A549 (cell line): ENCODE measurements at regions not wholly inside any gene's neighbourhood (a gene's known extent, or its start where the extent isn't known, plus 50 kb on each side); places are given as distances from the start of the nearest gene placed in this dataset.

ENCODE experiments used
- ATAC-seq, 2 experiments: fragments of 200-7000 bp in 1 of 2; fragments of >200 bp in 1 of 2; cut with Nextera tagmentation in 1 of 2; cut with Tn5 transposase in 1 of 2; 3 replicates each; pipeline versions ENCODE4 v1.8.0 to v1.9.1; 2018 to 2020; ENCODE audit warnings: mild to moderate bottlenecking in 1 of 2, moderate library complexity in 1 of 2
- CTCF ChIA-PET: fragments of 300-600 bp; sonication (Branson Sonifier 250); formaldehyde crosslinking; extraction: SDS; loops from one replicate; lab custom pipeline; 2021; ENCODE audit warnings: antibody characterized with exemption, inconsistent platforms; lab: Yijun Ruan, JAX
- POLR2A ChIA-PET: fragments of 350-600 bp; formaldehyde crosslinking; extraction: SDS; loops from one replicate; lab custom pipeline; 2021; ENCODE audit warnings: antibody characterized with exemption, inconsistent platforms; lab: Yijun Ruan, JAX
- DNase-seq, 2 experiments: peaks; one replicate each; pipeline versions ENCODE4 v3.0.0 to v3.0.0-alpha.2; 2011 to 2016; ENCODE audit warnings: low read depth in 1 of 2, low spot score in 1 of 2
- FAIRE-seq: peaks from 2 replicates; lab custom pipeline; 2011; peaks lifted over from hg19 to GRCh38; lab: Jason Lieb, UNC
- H3K27ac ChIP-seq, 2 experiments: fragments of >200 bp; sonication (Bioruptor Twin); formaldehyde crosslinking; 3 replicates each; pipeline ENCODE4 v1.5.1; 2016 to 2017
- H3K4me1 ChIP-seq: fragments of >200 bp; sonication (Bioruptor Twin); formaldehyde crosslinking; 3 replicates; pipeline ENCODE4 v1.6.1; 2016
- H3K4me2 ChIP-seq: fragments of >200 bp; sonication (Bioruptor Twin); formaldehyde crosslinking; 3 replicates; pipeline ENCODE4 v1.6.1; 2016
- H3K4me3 ChIP-seq: fragments of >200 bp; sonication (Bioruptor Twin); formaldehyde crosslinking; 3 replicates; pipeline ENCODE4 v1.5.1; 2016
- H3K9me3 ChIP-seq: fragments of >200 bp; sonication (Bioruptor Twin); formaldehyde crosslinking; 3 replicates; pipeline ENCODE4 v1.6.1; 2016
- BHLHE40 ChIP-seq: IDR thresholded peaks from 2 replicates; pipeline ENCODE4 v1.6.1; 2012; ENCODE audit warnings: low read depth, low read length, inconsistent platforms
- CBX2 ChIP-seq: fragments of 200-600 bp; sonication (generic); IDR thresholded peaks from 2 replicates; pipeline ENCODE4 v1.6.1; 2016; ENCODE audit warnings: low read depth, mild to moderate bottlenecking, borderline replicate concordance
- CEBPB ChIP-seq, 2 experiments: fragments of >200 bp in 1 of 2; sonication (Bioruptor Twin) in 1 of 2; formaldehyde crosslinking in 1 of 2; IDR thresholded peaks; 2 replicates each; pipeline ENCODE4 v1.6.1; 2012 to 2016
- CTCF ChIP-seq: fragments of >200 bp; sonication (Bioruptor Twin); formaldehyde crosslinking; IDR thresholded peaks from 3 replicates; pipeline ENCODE4 v1.5.1; 2016
- E2F6 ChIP-seq: IDR thresholded peaks from 2 replicates; pipeline ENCODE4 v1.6.1; 2012; ENCODE audit warnings: low read depth, borderline replicate concordance
- EHMT2 ChIP-seq: fragments of 200-600 bp; sonication (generic); IDR thresholded peaks from 2 replicates; pipeline ENCODE4 v1.6.1; 2016; ENCODE audit warnings: antibody characterized with exemption, low read depth, mild to moderate bottlenecking, moderate library complexity
- FOSB ChIP-seq: fragments of 250-450 bp; sonication (Bioruptor Pico); IDR thresholded peaks from 2 replicates; pipeline ENCODE4 v1.5.0; 2020; ENCODE audit warnings: mild to moderate bottlenecking, moderate library complexity
- HEYL ChIP-seq: fragments of 250-450 bp; sonication (Bioruptor Pico); IDR thresholded peaks from 2 replicates; pipeline ENCODE4 v1.8.0; 2021; ENCODE audit warnings: mild to moderate bottlenecking, moderate library complexity
- JUNB ChIP-seq: fragments of >200 bp; sonication (Bioruptor Twin); formaldehyde crosslinking; IDR thresholded peaks from 2 replicates; pipeline ENCODE4 v1.6.1; 2016
- KDM1A ChIP-seq: fragments of 200-600 bp; sonication (generic); IDR thresholded peaks from 2 replicates; pipeline ENCODE4 v1.6.1; 2016; ENCODE audit warnings: low read depth, mild to moderate bottlenecking
- KDM5A ChIP-seq: fragments of 200-600 bp; sonication (generic); IDR thresholded peaks from 2 replicates; pipeline ENCODE4 v1.6.1; 2016; ENCODE audit warnings: antibody characterized with exemption, mild to moderate bottlenecking
- MAFK ChIP-seq: fragments of 450-650 bp; IDR thresholded peaks from 2 replicates; pipeline ENCODE4 v1.6.1; 2014; ENCODE audit not compliant: partially characterized antibody
- MAX ChIP-seq: IDR thresholded peaks from 2 replicates; pipeline ENCODE4 v1.6.1; 2012
- MYC ChIP-seq: IDR thresholded peaks from 2 replicates; pipeline ENCODE4 v1.6.1; 2012; ENCODE audit warnings: mild to moderate bottlenecking, inconsistent platforms, low read length, improper control_type of control experiment, borderline replicate concordance
- NFE2L2 ChIP-seq: fragments of 150-350 bp; conservative IDR thresholded peaks from 2 replicates; pipeline ENCODE4 v1.6.1; 2014; ENCODE audit warnings: low read length
- NPAS2 ChIP-seq: fragments of 250-450 bp; sonication (Bioruptor Pico); IDR thresholded peaks from 2 replicates; pipeline ENCODE4 v1.8.0; 2022; ENCODE audit warnings: mild to moderate bottlenecking, moderate library complexity, borderline replicate concordance
- PHF8 ChIP-seq: fragments of 200-600 bp; sonication (generic); IDR thresholded peaks from 2 replicates; pipeline ENCODE4 v1.6.1; 2016; ENCODE audit warnings: low read depth, mild to moderate bottlenecking, antibody characterized with exemption, moderate library complexity, borderline replicate concordance
- POLR2A ChIP-seq: IDR thresholded peaks from 2 replicates; pipeline ENCODE4 v1.6.1; 2012; ENCODE audit warnings: mild to moderate bottlenecking, low read length
- RAD21 ChIP-seq, 2 experiments: fragments of >200 bp in 1 of 2; sonication (Bioruptor Twin) in 1 of 2; formaldehyde crosslinking in 1 of 2; IDR thresholded peaks in 1 of 2; conservative IDR thresholded peaks in 1 of 2; 2 replicates in 1 of 2; 3 replicates in 1 of 2; pipeline ENCODE4 v1.6.1; 2012 to 2018; ENCODE audit warnings: inconsistent platforms in 1 of 2
- RARB ChIP-seq: fragments of 250-450 bp; sonication (Bioruptor Pico); IDR thresholded peaks from 2 replicates; pipeline ENCODE4 v1.8.0; 2021; ENCODE audit warnings: mild to moderate bottlenecking, moderate library complexity
- RFX5 ChIP-seq: fragments of 450-650 bp; IDR thresholded peaks from 2 replicates; pipeline ENCODE4 v1.7.1; 2014; ENCODE audit warnings: antibody characterized with exemption, mild to moderate bottlenecking, moderate library complexity
- SMC3 ChIP-seq: fragments of >200 bp; sonication (Bioruptor Twin); formaldehyde crosslinking; IDR thresholded peaks from 3 replicates; pipeline ENCODE4 v1.6.1; 2018; ENCODE audit warnings: inconsistent platforms
- TFCP2L1 ChIP-seq: fragments of 250-450 bp; sonication (Bioruptor Pico); IDR thresholded peaks from 2 replicates; pipeline ENCODE4 v1.5.0; 2021; ENCODE audit warnings: mild to moderate bottlenecking
- ZFP36 ChIP-seq: fragments of 450-650 bp; IDR thresholded peaks from 2 replicates; pipeline ENCODE4 v1.6.1; 2014; ENCODE audit warnings: borderline replicate concordance; ENCODE audit not compliant: partially characterized antibody
- ZSCAN20 ChIP-seq: fragments of 250-450 bp; sonication (Bioruptor Pico); IDR thresholded peaks from 2 replicates; pipeline ENCODE4 v1.8.0; 2022; ENCODE audit warnings: mild to moderate bottlenecking, moderate library complexity
- WGBS: methylation state at CpG from one replicate; pipeline ENCODE4 v1.1.6; 2017; ENCODE audit errors: missing lambda C conversion rate; 5-methylcytosine and 5-hydroxymethylcytosine counted together
- TF ChIP-seq, protein P1 (sequence below): fragments of 150-350 bp; IDR thresholded peaks from 2 replicates; pipeline ENCODE4 v1.6.1; 2014; ENCODE audit warnings: low read depth, mild to moderate bottlenecking, low read length
- TF ChIP-seq, protein P2 (sequence below): IDR thresholded peaks from 2 replicates; pipeline ENCODE4 v1.6.1; 2012

DNA sequence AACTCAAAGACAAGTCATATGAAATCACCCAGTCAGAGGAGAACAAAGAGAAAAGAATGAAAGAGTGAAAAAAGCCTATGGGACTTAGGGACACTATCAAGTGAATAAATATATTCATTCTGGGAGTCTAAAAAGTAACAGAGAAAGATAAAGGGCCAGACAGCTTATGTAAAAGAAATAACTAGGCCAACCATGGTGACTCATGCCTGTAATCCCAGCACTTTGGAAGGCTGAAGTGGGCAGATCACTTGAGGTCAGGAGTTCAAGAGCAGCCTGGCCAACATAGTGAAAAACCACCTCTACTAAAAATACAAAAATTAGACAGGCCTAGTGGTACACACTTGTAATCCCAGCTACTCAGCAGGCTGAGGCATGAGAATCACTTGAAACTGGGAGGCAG, 154.7 kb upstream of the TMEM106B start:
- no peak for FAIRE-seq
- no peak for DNase-seq
- no peak overlapping the region for H3K4me2 ChIP-seq
- POLR2A ChIA-PET = no interaction called here
- TF ChIP-seq TFCP2L1 (CRISPR knock-in tag) = no peak
- no peak for TF ChIP-seq SMC3
- TF ChIP-seq ZFP36 = no peak
- no peak for TF ChIP-seq BHLHE40
- no peak for TF ChIP-seq E2F6
- no peak for TF ChIP-seq POLR2A
- TF ChIP-seq NFE2L2 = no peak
- TF ChIP-seq PHF8 = no peak
- no peak for TF ChIP-seq NPAS2
- TF ChIP-seq CEBPB (IDR thresholded peaks at IDR 0.05) = no peak
- TF ChIP-seq CBX2 = no peak
- no peak for TF ChIP-seq FOSB (CRISPR knock-in tag)
- TF ChIP-seq RFX5 = no peak
- TF ChIP-seq, protein P1, sequence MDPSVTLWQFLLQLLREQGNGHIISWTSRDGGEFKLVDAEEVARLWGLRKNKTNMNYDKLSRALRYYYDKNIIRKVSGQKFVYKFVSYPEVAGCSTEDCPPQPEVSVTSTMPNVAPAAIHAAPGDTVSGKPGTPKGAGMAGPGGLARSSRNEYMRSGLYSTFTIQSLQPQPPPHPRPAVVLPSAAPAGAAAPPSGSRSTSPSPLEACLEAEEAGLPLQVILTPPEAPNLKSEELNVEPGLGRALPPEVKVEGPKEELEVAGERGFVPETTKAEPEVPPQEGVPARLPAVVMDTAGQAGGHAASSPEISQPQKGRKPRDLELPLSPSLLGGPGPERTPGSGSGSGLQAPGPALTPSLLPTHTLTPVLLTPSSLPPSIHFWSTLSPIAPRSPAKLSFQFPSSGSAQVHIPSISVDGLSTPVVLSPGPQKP = no peak
- no peak for TF ChIP-seq CTCF
- TF ChIP-seq RAD21 (conservative IDR thresholded peaks at IDR 0.05 in 1 of 2, IDR thresholded peaks at IDR 0.05 in 1 of 2) = no peak
- no peak for TF ChIP-seq ZSCAN20
- no peak for TF ChIP-seq KDM5A
- TF ChIP-seq, protein P2, sequence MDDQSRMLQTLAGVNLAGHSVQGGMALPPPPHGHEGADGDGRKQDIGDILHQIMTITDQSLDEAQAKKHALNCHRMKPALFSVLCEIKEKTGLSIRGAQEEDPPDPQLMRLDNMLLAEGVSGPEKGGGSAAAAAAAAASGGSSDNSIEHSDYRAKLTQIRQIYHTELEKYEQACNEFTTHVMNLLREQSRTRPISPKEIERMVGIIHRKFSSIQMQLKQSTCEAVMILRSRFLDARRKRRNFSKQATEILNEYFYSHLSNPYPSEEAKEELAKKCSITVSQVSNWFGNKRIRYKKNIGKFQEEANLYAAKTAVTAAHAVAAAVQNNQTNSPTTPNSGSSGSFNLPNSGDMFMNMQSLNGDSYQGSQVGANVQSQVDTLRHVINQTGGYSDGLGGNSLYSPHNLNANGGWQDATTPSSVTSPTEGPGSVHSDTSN = no peak
- no peak for TF ChIP-seq MAFK
- H3K4me1 ChIP-seq = no peaks in the 10 kb centered on the region
- ATAC-seq = no peak
- CTCF ChIA-PET = interaction anchor here (1.0 to 1.3 kb wide), 2 partner anchors 333 to 377 kb away, joined by 3 read pairs; no protein-coding TSS in a partner anchor
- H3K4me3 ChIP-seq = no peak overlapping the region
- H3K9me3 ChIP-seq = peaks cover 12% of the 10 kb centered on the region; the same call in 2 of the 3 replicates
- no peak overlapping the region for H3K27ac ChIP-seq

DNA sequence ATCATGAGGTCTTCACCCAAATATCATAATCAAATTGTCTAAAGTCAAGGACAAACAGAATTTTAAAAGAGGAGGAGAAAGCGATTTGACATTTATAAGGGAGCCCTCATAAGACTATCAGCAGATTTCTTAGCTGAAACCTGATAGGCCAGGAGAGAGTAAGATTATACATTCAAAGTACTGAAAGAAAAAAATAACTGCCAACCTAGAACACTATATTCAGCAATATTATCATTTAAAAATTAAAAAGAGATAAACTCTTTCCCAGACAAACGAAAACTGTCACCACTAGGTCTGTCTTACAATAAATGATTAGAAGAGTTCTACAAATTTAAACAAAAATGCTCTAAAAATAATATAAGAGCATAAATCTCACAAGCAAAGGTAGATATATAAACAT, 154.1 kb upstream of the TMEM106B start:
- no peak overlapping the region for H3K27ac ChIP-seq
- TF ChIP-seq NPAS2 = no peak
- TF ChIP-seq CTCF = no peak
- TF ChIP-seq MAX = no peak
- no peak for TF ChIP-seq KDM1A
- TF ChIP-seq EHMT2 = no peak
- no peak for TF ChIP-seq CEBPB (IDR thresholded peaks at IDR 0.05)
- TF ChIP-seq HEYL (CRISPR knock-in tag) = no peak
- TF ChIP-seq MYC = no peak
- TF ChIP-seq JUNB = no peak
- TF ChIP-seq ZSCAN20 = no peak
- no peak for TF ChIP-seq SMC3
- TF ChIP-seq RARB = no peak
- TF ChIP-seq RAD21 (conservative IDR thresholded peaks at IDR 0.05 in 1 of 2, IDR thresholded peaks at IDR 0.05 in 1 of 2) = no peak
- TF ChIP-seq FOSB (CRISPR knock-in tag) = no peak
- no peak for FAIRE-seq
- ChIA-PET CTCF (interaction anchor here (1.0 kb wide), 1 partner anchor 377 kb away, joined by 3 read pairs; no protein-coding TSS in a partner anchor), POLR2A (no interaction called here)
- DNase-seq = no peak
- H3K4me1 ChIP-seq = no peaks in the 10 kb centered on the region
- 31% methylated on average over 2 of the region's 2 CpGs for WGBS
- no peak overlapping the region for H3K4me2 ChIP-seq
- no peak for ATAC-seq
- H3K4me3 ChIP-seq = no peak overlapping the region
- H3K9me3 ChIP-seq = peaks cover 12% of the 10 kb centered on the region; the same call in 2 of the 3 replicates
